GM19023 (cell line): ENCODE measurements at regions not wholly inside any gene's neighbourhood (a gene's known extent, or its start where the extent isn't known, plus 50 kb on each side); places are given as distances from the start of the nearest gene placed in this dataset.
A peak's percentile ranks its signal among the peaks of the same experiment; 100 is the strongest.
"Not testable (repeated sequence)": the region's sequence is repeated elsewhere in the genome, so short reads cannot be mapped to it uniquely, and the experiment has no call there.

Experiments used
- ATAC-seq: cut with Tn5 transposase; IDR thresholded peaks from one replicate; pipeline ENCODE4 v1.9.1; 2021; ENCODE audit warnings: mild to moderate bottlenecking, moderate library complexity; ENCODE audit not compliant: unreplicated experiment

- ATAC-seq: no peak
Measured at GRCh38 chr11:42417691-42418090, 894.1 kb upstream of the API5 start.

GRCh38 chr11:42422090-42422489 is 889.7 kb upstream of the API5 start:
- ATAC-seq: no peak

- ATAC-seq: not testable (repeated sequence)
Measured at GRCh38 chr11:42434911-42435310, 876.9 kb upstream of the API5 start.

GRCh38 chr11:42444406-42444805 is 867.4 kb upstream of the API5 start:
- ATAC-seq: no peak

GRCh38 chr11:42462558-42463310 is 849.1 kb upstream of the API5 start:
- no peak for ATAC-seq

GRCh38 chr11:42465623-42466022 is 846.2 kb upstream of the API5 start:
- no peak for ATAC-seq

- ATAC-seq: no peak
Measured at GRCh38 chr11:42473106-42473505, 838.7 kb upstream of the API5 start.

- no peak for ATAC-seq
Measured at GRCh38 chr11:42482822-42483221, 829.0 kb upstream of the API5 start.

- ATAC-seq: no peak
Measured at GRCh38 chr11:42490506-42490905, 821.3 kb upstream of the API5 start.

- ATAC-seq: no peak
Measured at GRCh38 chr11:42494459-42494858, 817.3 kb upstream of the API5 start.

- no peak for ATAC-seq
Measured at GRCh38 chr11:42498971-42499370, 812.8 kb upstream of the API5 start.

GRCh38 chr11:42502151-42502550 is 809.6 kb upstream of the API5 start:
- no peak for ATAC-seq

- ATAC-seq: no peak
Measured at GRCh38 chr11:42521994-42522393, 789.8 kb upstream of the API5 start.

GRCh38 chr11:42524534-42525227 is 787.1 kb upstream of the API5 start:
- peak; percentile 98 for ATAC-seq

GRCh38 chr11:42526426-42526825 is 785.4 kb upstream of the API5 start:
- no peak for ATAC-seq

GRCh38 chr11:42528471-42528870 is 783.3 kb upstream of the API5 start:
- no peak for ATAC-seq

GRCh38 chr11:42528911-42529310 is 782.9 kb upstream of the API5 start:
- ATAC-seq: no peak

GRCh38 chr11:42536611-42537360 is 775.0 kb upstream of the API5 start:
- no peak for ATAC-seq

- ATAC-seq: no peak
Measured at GRCh38 chr11:42542336-42542735, 769.5 kb upstream of the API5 start.

GRCh38 chr11:42543844-42544419 is 767.9 kb upstream of the API5 start:
- no peak for ATAC-seq

- ATAC-seq: no peak
Measured at GRCh38 chr11:42544726-42545125, 767.1 kb upstream of the API5 start.
